Endothelial cell of umbilical vein (primary cell): ENCODE measurements at regions not wholly inside any gene's neighbourhood (a gene's known extent, or its start where the extent isn't known, plus 50 kb on each side); places are given as distances from the start of the nearest gene placed in this dataset.

Experiments
- BruUV-seq: library from RNA; stranded (reverse); fragments of 400-500 nt; replicated peaks from 2 replicates; lab custom pipeline; 2021; lab: Mats Ljungman, UMichigan
- CTCF ChIA-PET: fragments of 300-600, 350-600 bp; sonication (Branson Sonifier 250); formaldehyde crosslinking; loops from one replicate; lab custom pipeline; 2021; ENCODE audit warnings: antibody characterized with exemption, inconsistent platforms; lab: Charles Lee
- POLR2A ChIA-PET: fragments of 300-600, 350-600 bp; sonication (Branson Sonifier 250); formaldehyde crosslinking; loops from one replicate; lab custom pipeline; 2021; ENCODE audit warnings: antibody characterized with exemption, inconsistent platforms; lab: Charles Lee
- DNase-seq: peaks from one replicate; pipeline ENCODE4 v3.0.0-alpha.2; 2011; ENCODE audit warnings: low read depth, low spot score
- FAIRE-seq: peaks from 2 replicates; lab custom pipeline; 2011; peaks lifted over from hg19 to GRCh38; lab: Jason Lieb, UNC
- H2AFZ ChIP-seq: 2 replicates; pipeline ENCODE4 v1.6.0; 2012; ENCODE audit warnings: low read depth, low read length, control low read depth, inconsistent platforms
- H3K27ac ChIP-seq: 2 replicates; pipeline ENCODE4 v1.5.1; 2011; ENCODE audit warnings: low read depth, mild to moderate bottlenecking, control low read depth, low read length, moderate library complexity; ENCODE audit not compliant: insufficient read depth
- H3K27me3 ChIP-seq, 2 experiments: 2 replicates each; pipeline versions ENCODE4 v1.6.0 to v1.6.1; 2011; ENCODE audit warnings: low read length in 2 of 2, mixed read lengths in 1 of 2; ENCODE audit not compliant: control insufficient read depth in 2 of 2, insufficient read depth in 2 of 2
- H3K36me3 ChIP-seq, 2 experiments: 2 replicates in 1 of 2; 3 replicates in 1 of 2; pipeline ENCODE4 v1.5.1; 2011; ENCODE audit warnings: low read length in 2 of 2, mild to moderate bottlenecking in 1 of 2, moderate library complexity in 1 of 2; ENCODE audit not compliant: control insufficient read depth in 2 of 2, insufficient read depth in 2 of 2; ENCODE audit errors: extremely low read depth in 1 of 2
- H3K4me1 ChIP-seq: 3 replicates; pipeline ENCODE4 v1.5.1; 2011; ENCODE audit warnings: mild to moderate bottlenecking, low read length; ENCODE audit not compliant: control insufficient read depth, insufficient read depth; ENCODE audit errors: extremely low read depth
- H3K4me2 ChIP-seq: 2 replicates; pipeline ENCODE4 v1.6.1; 2011; ENCODE audit warnings: low read length, control low read depth, mixed read lengths; ENCODE audit not compliant: insufficient read depth
- H3K4me3 ChIP-seq, 3 experiments: fragments of 200-600 bp in 1 of 3; sonication (generic), shearing (Covaris generic) in 1 of 3; replicated peaks in 1 of 3; 2 replicates each; pipeline ENCODE4 v1.5.1; 2011 to 2016; ENCODE audit warnings: control low read depth in 3 of 3, low read length in 3 of 3, mild to moderate bottlenecking in 2 of 3, inconsistent platforms in 1 of 3, low read depth in 1 of 3, moderate library complexity in 1 of 3; ENCODE audit not compliant: insufficient read depth in 1 of 3
- H3K79me2 ChIP-seq: 2 replicates; pipeline ENCODE4 v1.6.0; 2012; ENCODE audit warnings: low read length, inconsistent platforms; ENCODE audit not compliant: control insufficient read depth, insufficient read depth
- H3K9ac ChIP-seq: replicated peaks from 2 replicates; pipeline ENCODE3; 2011; ENCODE audit warnings: low read length, control low read depth; ENCODE audit not compliant: insufficient read depth; ENCODE audit errors: extremely low read depth
- H3K9me1 ChIP-seq: replicated peaks from 3 replicates; pipeline ENCODE4 v1.6.0; 2011; ENCODE audit warnings: mild to moderate bottlenecking, low read length; ENCODE audit not compliant: control insufficient read depth, insufficient read depth; ENCODE audit errors: extremely low read depth
- H3K9me3 ChIP-seq: replicated peaks from 2 replicates; pipeline ENCODE4 v1.5.1; 2012; ENCODE audit warnings: low read length, inconsistent platforms; ENCODE audit not compliant: control insufficient read depth, insufficient read depth
- H4K20me1 ChIP-seq: replicated peaks from 2 replicates; pipeline ENCODE3; 2011; ENCODE audit warnings: mild to moderate bottlenecking, low read length; ENCODE audit not compliant: control insufficient read depth, insufficient read depth; ENCODE audit errors: extremely low read depth
- CTCF ChIP-seq, 2 donors: IDR thresholded peaks; 1 replicate in 1 of 2; 2 replicates in 1 of 2; pipeline ENCODE4 v1.5.1; 2011; ENCODE audit warnings: low read length in 2 of 2, mild to moderate bottlenecking in 2 of 2, moderate library complexity in 2 of 2, control low read depth in 1 of 2, inconsistent platforms in 1 of 2, low read depth in 1 of 2; ENCODE audit not compliant: insufficient read depth in 1 of 2; ENCODE audit errors: extremely low read depth in 1 of 2
- EZH2 ChIP-seq: IDR thresholded peaks from 2 replicates; pipeline ENCODE4 v1.6.1; 2012; ENCODE audit warnings: borderline replicate concordance, low read depth, mild to moderate bottlenecking, moderate library complexity, low read length, inconsistent platforms; ENCODE audit not compliant: severe bottlenecking
- FOS ChIP-seq: IDR thresholded peaks from 2 replicates; pipeline ENCODE4 v1.6.1; 2011; ENCODE audit warnings: mild to moderate bottlenecking, low read length, moderate library complexity, borderline replicate concordance; ENCODE audit not compliant: insufficient read depth
- GATA2 ChIP-seq: IDR thresholded peaks from 2 replicates; pipeline ENCODE4 v1.7.0; 2011; ENCODE audit warnings: low read depth, mild to moderate bottlenecking, moderate library complexity, mixed read lengths, low read length; ENCODE audit not compliant: insufficient read length, insufficient read depth
- JUN ChIP-seq: IDR thresholded peaks from 2 replicates; pipeline ENCODE4 v1.6.1; 2011; ENCODE audit warnings: borderline replicate concordance, low read depth; ENCODE audit not compliant: insufficient read length, insufficient read depth
- MAX ChIP-seq: IDR thresholded peaks from 2 replicates; pipeline ENCODE4 v1.6.1; 2011; ENCODE audit not compliant: insufficient read depth, insufficient read length
- MYC ChIP-seq: IDR thresholded peaks from one replicate; pipeline ENCODE4 v1.6.1; 2011; ENCODE audit warnings: mild to moderate bottlenecking, low read depth, low read length
- POLR2A ChIP-seq: IDR thresholded peaks from 2 replicates; pipeline ENCODE4 v1.6.1; 2012; ENCODE audit warnings: low read depth, mild to moderate bottlenecking, control low read depth, low read length
- POLR2AphosphoS5 ChIP-seq: IDR thresholded peaks from 2 replicates; pipeline ENCODE4 v1.6.1; 2012; ENCODE audit warnings: low read depth, mild to moderate bottlenecking, control low read depth, low read length, moderate library complexity; ENCODE audit not compliant: insufficient read depth
- dilution Hi-C: fragments of 300-500 bp; cut with MboI; formaldehyde crosslinking; loops from one replicate; pipeline ENCODE4 v1.15.0; 2019; ENCODE audit warnings: low sequenced_read_pairs; ENCODE audit not compliant: extremely low pct_ligation_motif_present
- intact Hi-C: fragments of 100-400 bp; cut with micrococcal nuclease; formaldehyde crosslinking; loops from one replicate; pipeline ENCODE4 v1.10.0; 2022

GRCh38 chr22:47976219-47976618 is 1213.8 kb downstream of the TBC1D22A start:
- Histone ChIP-seq H2AFZ (no peak overlapping the region), H4K20me1 (no peaks in the 10 kb centered on the region), H3K4me3 (no peak overlapping the region), H3K4me2 (no peak overlapping the region), H3K27me3 (no peaks in the 10 kb centered on the region), H3K4me1 (no peaks in the 10 kb centered on the region), H3K9me3 (peaks cover 3% of the 10 kb centered on the region), H3K9me1 (no peaks in the 10 kb centered on the region), H3K79me2 (no peaks in the 10 kb centered on the region), H3K27ac (no peak overlapping the region), H3K9ac (no peak overlapping the region), H3K36me3 (no peaks in the 10 kb centered on the region)
- TF ChIP-seq MAX (no peak), EZH2 (no peak), MYC (no peak), FOS (no peak), JUN (no peak), POLR2AphosphoS5 (no peak), POLR2A (no peak), CTCF (IDR thresholded peaks at IDR 0.05; ENCODE audit: extremely low read depth in 1 of 2, insufficient read depth in 1 of 2, low read depth in 1 of 2, low read length in 2 of 2) (no peak), GATA2 (no peak)
- no TSS peak for BruUV-seq
- no peak for FAIRE-seq
- ChIA-PET POLR2A (no interaction called here), CTCF (no interaction called here)
- intact Hi-C loops (no loop called here), dilution Hi-C loops (no loop called here)
- no peak for DNase-seq
